ENCODE measurements at regions not wholly inside any gene's neighbourhood (a gene's known extent, or its start where the extent isn't known, plus 50 kb on each side); places are given as distances from the start of the nearest gene placed in this dataset.

DNA sequence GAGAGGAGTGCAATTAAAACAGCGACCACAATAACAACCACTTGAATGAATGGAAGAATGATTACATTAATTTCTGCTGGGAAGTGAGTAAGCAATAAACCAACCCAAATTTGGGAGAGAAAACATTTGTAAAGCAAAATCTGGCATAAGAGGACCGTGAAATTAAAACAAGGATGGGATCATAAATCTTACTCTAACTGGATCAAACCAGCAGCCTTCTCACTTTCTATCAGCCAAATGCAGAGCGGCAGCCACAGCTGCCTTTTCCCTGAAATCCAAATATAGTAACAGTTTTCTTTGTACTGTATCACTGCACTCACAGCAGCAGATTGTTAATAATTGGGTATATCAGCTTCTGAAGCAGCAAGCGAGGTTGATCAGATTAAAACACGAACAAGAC, 245.2 kb upstream of the REG3G start:
- Histone ChIP-seq H3K4me1 (ENCODE audit: control insufficient read depth in 2 of 2, insufficient read depth in 1 of 2, low read depth in 1 of 2, low read length in 2 of 2) (no peaks in the 10 kb centered on the region), H2BK5ac (ENCODE audit: low read length) (no peak overlapping the region), H3K27me3 (ENCODE audit: control insufficient read depth in 3 of 3, insufficient read depth in 3 of 3, low read depth in 1 of 3, low read length in 3 of 3) (no peaks in the 10 kb centered on the region), H4K91ac (ENCODE audit: low read depth, low read length, poor library complexity) (no peak overlapping the region), H2AFZ (ENCODE audit: low read length) (no peak overlapping the region), H3K14ac (ENCODE audit: low read length) (no peak overlapping the region), H3K4ac (ENCODE audit: low read length) (no peak overlapping the region), H3K18ac (ENCODE audit: low read length) (no peak overlapping the region), H2BK120ac (ENCODE audit: low read depth, low read length) (no peak overlapping the region), H2AK5ac (ENCODE audit: low read depth, low read length) (no peak overlapping the region), H3K9ac (ENCODE audit: low read depth, low read length, poor library complexity) (no peak overlapping the region), H3K27ac (replicated peaks; ENCODE audit: low read length) (no peak overlapping the region), H3K4me3 (ENCODE audit: low read length in 2 of 2) (no peak overlapping the region), H3K9me3 (replicated peaks in 1 of 2; ENCODE audit: control insufficient read depth in 2 of 2, insufficient read depth in 1 of 2, low read depth in 1 of 2, low read length in 2 of 2) (peaks cover 0 to 2% of the 10 kb centered on the region in 2 donors), H2BK15ac (ENCODE audit: low read length) (no peak overlapping the region), H4K8ac (ENCODE audit: low read depth, low read length) (no peak overlapping the region), H2BK12ac (ENCODE audit: low read length) (no peak overlapping the region), H3K23ac (ENCODE audit: low read depth, low read length, poor library complexity) (no peak overlapping the region), H3K36me3 (replicated peaks in 1 of 2; ENCODE audit: control insufficient read depth in 2 of 2, insufficient read depth in 2 of 2, low read length in 2 of 2) (no peaks in the 10 kb centered on the region), H3K4me2 (ENCODE audit: insufficient read depth, low read length, poor library complexity, severe bottlenecking) (no peak overlapping the region), H3K79me1 (ENCODE audit: low read depth, low read length) (no peaks in the 10 kb centered on the region)
- WGBS, 2 donors (ENCODE audit: extremely low coverage in 2 of 2, insufficient read length in 2 of 2, insufficient replicate concordance in 1 of 2) = no CpG with 5 or more reads among the region's 5 CpGs
- no peak for DNase-seq (ENCODE audit: low spot score)

- Histone ChIP-seq H3K23ac (ENCODE audit: low read depth, low read length, poor library complexity) (no peak overlapping the region), H4K91ac (ENCODE audit: low read depth, low read length, poor library complexity) (no peak overlapping the region), H3K4me2 (ENCODE audit: insufficient read depth, low read length, poor library complexity, severe bottlenecking) (no peak overlapping the region), H3K4me3 (ENCODE audit: low read length in 2 of 2) (no peak overlapping the region), H2AFZ (ENCODE audit: low read length) (no peak overlapping the region), H2BK12ac (ENCODE audit: low read length) (no peak overlapping the region), H3K4me1 (ENCODE audit: control insufficient read depth in 2 of 2, insufficient read depth in 1 of 2, low read depth in 1 of 2, low read length in 2 of 2) (no peaks in the 10 kb centered on the region), H3K14ac (ENCODE audit: low read length) (no peak overlapping the region), H2BK5ac (ENCODE audit: low read length) (no peak overlapping the region), H3K4ac (ENCODE audit: low read length) (no peak overlapping the region), H3K18ac (ENCODE audit: low read length) (no peak overlapping the region), H3K9ac (ENCODE audit: low read depth, low read length, poor library complexity) (no peak overlapping the region), H2BK15ac (ENCODE audit: low read length) (no peak overlapping the region), H2BK120ac (ENCODE audit: low read depth, low read length) (no peak overlapping the region), H3K27ac (replicated peaks; ENCODE audit: low read length) (no peak overlapping the region), H3K36me3 (replicated peaks in 1 of 2; ENCODE audit: control insufficient read depth in 2 of 2, insufficient read depth in 2 of 2, low read length in 2 of 2) (no peaks in the 10 kb centered on the region), H2AK5ac (ENCODE audit: low read depth, low read length) (no peak overlapping the region), H4K8ac (ENCODE audit: low read depth, low read length) (no peak overlapping the region), H3K27me3 (ENCODE audit: control insufficient read depth in 3 of 3, insufficient read depth in 3 of 3, low read depth in 1 of 3, low read length in 3 of 3) (no peaks in the 10 kb centered on the region), H3K9me3 (replicated peaks in 1 of 2; ENCODE audit: control insufficient read depth in 2 of 2, insufficient read depth in 1 of 2, low read depth in 1 of 2, low read length in 2 of 2) (peaks cover 0 to 2% of the 10 kb centered on the region in 2 donors), H3K79me1 (ENCODE audit: low read depth, low read length) (no peaks in the 10 kb centered on the region)
- no CpG with 5 or more reads among the region's 7 CpGs for WGBS, 2 donors (ENCODE audit: extremely low coverage in 2 of 2, insufficient read length in 2 of 2, insufficient replicate concordance in 1 of 2)
- no peak for DNase-seq (ENCODE audit: low spot score)
Measured at GRCh38 chr2:78780864-78781583, 244.5 kb upstream of the REG3G start.

- no peak for DNase-seq (ENCODE audit: low spot score)
- no peaks in the 10 kb centered on the region for H3K36me3 ChIP-seq (replicated peaks in 1 of 2; ENCODE audit: control insufficient read depth in 2 of 2, insufficient read depth in 2 of 2, low read length in 2 of 2)
- no peak overlapping the region for H3K4ac ChIP-seq (ENCODE audit: low read length)
- no peak overlapping the region for H3K14ac ChIP-seq (ENCODE audit: low read length)
- H3K9ac ChIP-seq (ENCODE audit: low read depth, low read length, poor library complexity) = no peak overlapping the region
- H3K27me3 ChIP-seq (ENCODE audit: control insufficient read depth in 3 of 3, insufficient read depth in 3 of 3, low read depth in 1 of 3, low read length in 3 of 3) = no peaks in the 10 kb centered on the region
- no peak overlapping the region for H2AK5ac ChIP-seq (ENCODE audit: low read depth, low read length)
- no peak overlapping the region for H2BK12ac ChIP-seq (ENCODE audit: low read length)
- H2BK5ac ChIP-seq (ENCODE audit: low read length) = no peak overlapping the region
- no peaks in the 10 kb centered on the region for H3K4me1 ChIP-seq (ENCODE audit: control insufficient read depth in 2 of 2, insufficient read depth in 1 of 2, low read depth in 1 of 2, low read length in 2 of 2)
- no peak overlapping the region for H2BK120ac ChIP-seq (ENCODE audit: low read depth, low read length)
- H4K91ac ChIP-seq (ENCODE audit: low read depth, low read length, poor library complexity) = no peak overlapping the region
- H2AFZ ChIP-seq (ENCODE audit: low read length) = no peak overlapping the region
- H3K9me3 ChIP-seq (replicated peaks in 1 of 2; ENCODE audit: control insufficient read depth in 2 of 2, insufficient read depth in 1 of 2, low read depth in 1 of 2, low read length in 2 of 2) = peaks cover 0 to 2% of the 10 kb centered on the region in 2 donors
- H3K4me3 ChIP-seq (ENCODE audit: low read length in 2 of 2) = no peak overlapping the region
- no peak overlapping the region for H4K8ac ChIP-seq (ENCODE audit: low read depth, low read length)
- H3K27ac ChIP-seq (replicated peaks; ENCODE audit: low read length) = no peak overlapping the region
- H2BK15ac ChIP-seq (ENCODE audit: low read length) = no peak overlapping the region
- H3K23ac ChIP-seq (ENCODE audit: low read depth, low read length, poor library complexity) = no peak overlapping the region
- H3K18ac ChIP-seq (ENCODE audit: low read length) = no peak overlapping the region
- H3K4me2 ChIP-seq (ENCODE audit: insufficient read depth, low read length, poor library complexity, severe bottlenecking) = no peak overlapping the region
- no CpG with 5 or more reads among the region's 4 CpGs for WGBS, 2 donors (ENCODE audit: extremely low coverage in 2 of 2, insufficient read length in 2 of 2, insufficient replicate concordance in 1 of 2)
- no peaks in the 10 kb centered on the region for H3K79me1 ChIP-seq (ENCODE audit: low read depth, low read length)
Measured at GRCh38 chr2:78782196-78782595, 243.3 kb upstream of the REG3G start.

- Histone ChIP-seq H3K79me1 (ENCODE audit: low read depth, low read length) (no peaks in the 10 kb centered on the region), H3K4me2 (ENCODE audit: insufficient read depth, low read length, poor library complexity, severe bottlenecking) (no peak overlapping the region), H2AFZ (ENCODE audit: low read length) (no peak overlapping the region), H3K18ac (ENCODE audit: low read length) (no peak overlapping the region), H4K91ac (ENCODE audit: low read depth, low read length, poor library complexity) (no peak overlapping the region), H3K27me3 (ENCODE audit: control insufficient read depth in 3 of 3, insufficient read depth in 3 of 3, low read depth in 1 of 3, low read length in 3 of 3) (no peaks in the 10 kb centered on the region), H2BK15ac (ENCODE audit: low read length) (no peak overlapping the region), H3K27ac (replicated peaks; ENCODE audit: low read length) (no peak overlapping the region), H4K8ac (ENCODE audit: low read depth, low read length) (no peak overlapping the region), H3K4ac (ENCODE audit: low read length) (no peak overlapping the region), H2BK120ac (ENCODE audit: low read depth, low read length) (no peak overlapping the region), H3K9ac (ENCODE audit: low read depth, low read length, poor library complexity) (no peak overlapping the region), H3K14ac (ENCODE audit: low read length) (no peak overlapping the region), H2BK5ac (ENCODE audit: low read length) (no peak overlapping the region), H2AK5ac (ENCODE audit: low read depth, low read length) (no peak overlapping the region), H3K36me3 (replicated peaks in 1 of 2; ENCODE audit: control insufficient read depth in 2 of 2, insufficient read depth in 2 of 2, low read length in 2 of 2) (no peaks in the 10 kb centered on the region), H3K9me3 (replicated peaks in 1 of 2; ENCODE audit: control insufficient read depth in 2 of 2, insufficient read depth in 1 of 2, low read depth in 1 of 2, low read length in 2 of 2) (no peaks in the 10 kb centered on the region), H3K23ac (ENCODE audit: low read depth, low read length, poor library complexity) (no peak overlapping the region), H2BK12ac (ENCODE audit: low read length) (no peak overlapping the region), H3K4me1 (ENCODE audit: control insufficient read depth in 2 of 2, insufficient read depth in 1 of 2, low read depth in 1 of 2, low read length in 2 of 2) (no peaks in the 10 kb centered on the region), H3K4me3 (ENCODE audit: low read length in 2 of 2) (no peak overlapping the region)
- no peak for DNase-seq (ENCODE audit: low spot score)
- no CpG with 5 or more reads among the region's 3 CpGs for WGBS, 2 donors (ENCODE audit: extremely low coverage in 2 of 2, insufficient read length in 2 of 2, insufficient replicate concordance in 1 of 2)
Measured at GRCh38 chr2:78811955-78812610, 213.4 kb upstream of the REG3G start.
